Kidney (tissue), 13 donors: ENCODE measurements at regions not wholly inside any gene's neighbourhood (a gene's known extent, or its start where the extent isn't known, plus 50 kb on each side); places are given as distances from the start of the nearest gene placed in this dataset.
"Not testable (repeated sequence)": the region's sequence is repeated elsewhere in the genome, so short reads cannot be mapped to it uniquely, and the experiment has no call there.

Experiments used
- DNase-seq, 5 donors: peaks; one replicate each; pipeline ENCODE4 v3.0.0-alpha.2; 2013 to 2020
- FAIRE-seq: peaks from 2 replicates; lab custom pipeline; 2012; peaks lifted over from hg19 to GRCh38; lab: Jason Lieb, UNC
- H3K27ac ChIP-seq, 2 donors: one replicate each; pipeline ENCODE4 v1.7.0; 2013; ENCODE audit warnings: low read depth in 2 of 2, low read length in 2 of 2, inconsistent platforms in 1 of 2
- H3K27me3 ChIP-seq: one replicate; pipeline ENCODE4 v1.7.1; 2013; ENCODE audit warnings: low read length, inconsistent platforms; ENCODE audit not compliant: control insufficient read depth, insufficient read depth
- H3K36me3 ChIP-seq, 3 donors: one replicate each; pipeline versions ENCODE4 v1.7.0 to v1.7.1; 2013; ENCODE audit warnings: low read length in 3 of 3, control low read depth in 1 of 3, inconsistent platforms in 1 of 3; ENCODE audit not compliant: insufficient read depth in 3 of 3, control insufficient read depth in 2 of 3
- H3K4me1 ChIP-seq, 3 donors: one replicate each; pipeline versions ENCODE4 v1.7.0 to v1.7.1; 2013; ENCODE audit warnings: low read length in 3 of 3, inconsistent platforms in 1 of 3, low read depth in 1 of 3; ENCODE audit not compliant: control insufficient read depth in 2 of 3, insufficient read depth in 2 of 3
- H3K4me3 ChIP-seq, 3 donors: one replicate each; pipeline versions ENCODE4 v1.7.0 to v1.8.1; 2013; ENCODE audit warnings: low read length in 3 of 3, control low read depth in 1 of 3, inconsistent platforms in 1 of 3
- H3K9ac ChIP-seq, 3 donors: one replicate each; pipeline versions ENCODE4 v1.7.0 to v1.7.1; 2013; ENCODE audit warnings: low read length in 3 of 3, control low read depth in 1 of 3, inconsistent platforms in 1 of 3
- H3K9me3 ChIP-seq, 3 donors: one replicate each; pipeline versions ENCODE4 v1.7.0 to v1.7.1; 2013; ENCODE audit warnings: low read length in 3 of 3, control low read depth in 1 of 3, inconsistent platforms in 1 of 3; ENCODE audit not compliant: control insufficient read depth in 2 of 3, insufficient read depth in 1 of 3
- intact Hi-C: fragments of 100-400 bp; cut with DNase I; formaldehyde crosslinking; loops from one replicate; pipeline ENCODE4 v1.11.1; 2022
- TF ChIP-seq, protein P1 (sequence below): IDR thresholded peaks from 3 replicates; pipeline ENCODE4 v1.5.1; 2012; ENCODE audit warnings: mild to moderate bottlenecking, moderate library complexity, borderline replicate concordance; ENCODE audit not compliant: insufficient read depth; ENCODE audit errors: extremely low read depth
- donor health status: control.
- donor health status: control.
- donor health status: control.
- donor health status: control.
- donor health status: control.
- donor health status: DM: yes; HTN: yes; CAD: no.
- donor health status: Normal renal cell carcinoma (clear cell type).

DNA sequence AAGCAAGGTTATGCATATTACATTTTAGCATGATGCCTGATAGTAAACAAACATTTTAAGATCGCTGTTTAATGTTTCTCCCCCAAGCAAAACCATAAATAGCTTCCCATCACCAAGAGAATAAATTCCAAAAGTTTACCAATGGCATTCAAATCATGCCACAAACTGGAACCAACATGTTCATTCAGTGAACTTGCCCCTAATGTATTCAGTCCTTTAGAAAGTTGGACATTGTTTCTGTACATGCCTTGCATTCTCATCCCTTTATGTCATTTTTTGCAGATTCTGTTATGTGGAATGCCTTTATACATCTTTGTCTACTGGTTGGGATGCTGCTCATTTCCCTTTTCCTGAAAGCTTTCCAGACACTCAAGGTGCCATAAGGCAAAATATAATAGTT lies 105.5 kb downstream of the PYDC2 start:
- Histone ChIP-seq H3K36me3 (no peaks in the 10 kb centered on the region), H3K4me1 (no peaks in the 10 kb centered on the region), H3K9ac (no peak overlapping the region), H3K4me3 (no peak overlapping the region), H3K9me3 (no peaks in the 10 kb centered on the region), H3K27me3 (no peaks in the 10 kb centered on the region), H3K27ac (no peak overlapping the region)
- DNase-seq: no peak
- intact Hi-C loops: no loop called here
- TF ChIP-seq, protein P1, sequence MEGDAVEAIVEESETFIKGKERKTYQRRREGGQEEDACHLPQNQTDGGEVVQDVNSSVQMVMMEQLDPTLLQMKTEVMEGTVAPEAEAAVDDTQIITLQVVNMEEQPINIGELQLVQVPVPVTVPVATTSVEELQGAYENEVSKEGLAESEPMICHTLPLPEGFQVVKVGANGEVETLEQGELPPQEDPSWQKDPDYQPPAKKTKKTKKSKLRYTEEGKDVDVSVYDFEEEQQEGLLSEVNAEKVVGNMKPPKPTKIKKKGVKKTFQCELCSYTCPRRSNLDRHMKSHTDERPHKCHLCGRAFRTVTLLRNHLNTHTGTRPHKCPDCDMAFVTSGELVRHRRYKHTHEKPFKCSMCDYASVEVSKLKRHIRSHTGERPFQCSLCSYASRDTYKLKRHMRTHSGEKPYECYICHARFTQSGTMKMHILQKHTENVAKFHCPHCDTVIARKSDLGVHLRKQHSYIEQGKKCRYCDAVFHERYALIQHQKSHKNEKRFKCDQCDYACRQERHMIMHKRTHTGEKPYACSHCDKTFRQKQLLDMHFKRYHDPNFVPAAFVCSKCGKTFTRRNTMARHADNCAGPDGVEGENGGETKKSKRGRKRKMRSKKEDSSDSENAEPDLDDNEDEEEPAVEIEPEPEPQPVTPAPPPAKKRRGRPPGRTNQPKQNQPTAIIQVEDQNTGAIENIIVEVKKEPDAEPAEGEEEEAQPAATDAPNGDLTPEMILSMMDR: no peak
- no peak for FAIRE-seq

DNA sequence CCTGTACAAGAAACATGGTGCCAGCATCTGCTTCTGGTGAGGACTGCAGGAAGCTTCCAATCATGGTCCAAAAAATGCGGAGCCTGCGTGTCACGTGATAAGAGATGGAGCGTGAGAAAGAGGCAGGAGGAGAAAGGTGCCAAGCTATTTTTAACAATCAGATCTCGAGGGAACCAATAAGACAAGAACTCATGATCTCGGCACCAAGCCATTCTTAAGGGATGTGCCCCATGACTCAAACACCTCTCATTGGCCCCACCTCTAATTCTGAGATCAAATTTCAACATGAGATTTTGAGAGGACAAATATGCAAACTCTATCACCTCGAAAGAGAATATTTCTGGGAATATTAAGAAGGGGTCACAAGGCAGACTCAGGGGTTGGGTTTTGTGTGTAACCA lies 107.2 kb downstream of the PYDC2 start:
- DNase-seq (no peak), FAIRE-seq (no peak)
- H3K27me3 ChIP-seq: no peaks in the 10 kb centered on the region
- intact Hi-C loops: no loop called here
- TF ChIP-seq, protein P1: no peak
- H3K36me3 ChIP-seq: no peaks in the 10 kb centered on the region
- H3K4me3 ChIP-seq: no peak overlapping the region
- no peak overlapping the region for H3K27ac ChIP-seq
- H3K4me1 ChIP-seq: no peaks in the 10 kb centered on the region
- H3K9ac ChIP-seq: no peak overlapping the region
- no peaks in the 10 kb centered on the region for H3K9me3 ChIP-seq

DNA sequence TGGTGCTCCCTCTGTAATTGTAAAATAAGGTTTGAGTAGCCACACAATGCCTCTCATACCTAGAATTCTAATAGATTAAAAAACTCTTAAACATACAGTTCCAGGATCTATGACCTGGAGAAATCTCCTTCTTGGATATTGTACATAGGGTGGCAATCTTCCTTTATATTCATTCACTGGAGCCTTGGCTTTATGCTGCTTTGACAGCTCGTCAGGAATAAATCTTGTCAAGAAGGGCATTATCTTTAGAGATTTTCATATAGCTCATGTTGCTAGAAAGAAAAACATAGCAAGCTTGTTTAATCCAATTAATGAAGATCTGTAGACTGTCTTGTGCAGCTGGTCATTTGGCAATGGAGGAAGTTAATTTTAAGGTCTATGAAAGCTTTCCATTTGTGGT lies 131.1 kb downstream of the PYDC2 start:
- H3K4me1 ChIP-seq: no peaks in the 10 kb centered on the region
- no peaks in the 10 kb centered on the region for H3K36me3 ChIP-seq
- H3K27me3 ChIP-seq: no peaks in the 10 kb centered on the region
- H3K9ac ChIP-seq: no peak overlapping the region
- H3K4me3 ChIP-seq: no peak overlapping the region
- DNase-seq (peak in 1 of 5 donors; percentile 7), FAIRE-seq (no peak)
- no peak overlapping the region for H3K27ac ChIP-seq
- TF ChIP-seq, protein P1: no peak
- H3K9me3 ChIP-seq: no peaks in the 10 kb centered on the region
- intact Hi-C loops: no loop called here

DNA sequence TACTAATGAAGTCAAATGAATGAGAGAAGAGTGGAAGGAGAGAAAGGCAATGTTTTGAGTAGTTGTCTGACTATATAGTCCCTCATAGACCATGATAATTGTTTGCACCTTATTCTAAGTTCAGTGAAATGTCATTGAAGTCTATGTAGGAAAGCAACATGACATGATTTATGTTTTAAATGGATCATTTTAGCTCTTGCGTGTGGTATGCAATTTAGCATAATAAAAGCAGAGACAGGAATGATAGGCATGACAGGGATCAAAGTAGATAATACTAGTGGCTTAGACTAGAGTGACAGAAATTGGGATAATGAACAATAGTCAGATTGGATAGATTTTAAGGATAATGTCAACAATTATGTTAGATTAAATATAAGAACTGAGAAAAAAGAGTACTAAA lies 132.5 kb downstream of the PYDC2 start:
- Histone ChIP-seq H3K27me3 (no peaks in the 10 kb centered on the region), H3K9me3 (no peaks in the 10 kb centered on the region), H3K27ac (no peak overlapping the region), H3K36me3 (no peaks in the 10 kb centered on the region), H3K4me3 (no peak overlapping the region), H3K9ac (no peak overlapping the region), H3K4me1 (no peaks in the 10 kb centered on the region)
- intact Hi-C loops: no loop called here
- DNase-seq (no peak), FAIRE-seq (no peak)
- TF ChIP-seq, protein P1: no peak

DNA sequence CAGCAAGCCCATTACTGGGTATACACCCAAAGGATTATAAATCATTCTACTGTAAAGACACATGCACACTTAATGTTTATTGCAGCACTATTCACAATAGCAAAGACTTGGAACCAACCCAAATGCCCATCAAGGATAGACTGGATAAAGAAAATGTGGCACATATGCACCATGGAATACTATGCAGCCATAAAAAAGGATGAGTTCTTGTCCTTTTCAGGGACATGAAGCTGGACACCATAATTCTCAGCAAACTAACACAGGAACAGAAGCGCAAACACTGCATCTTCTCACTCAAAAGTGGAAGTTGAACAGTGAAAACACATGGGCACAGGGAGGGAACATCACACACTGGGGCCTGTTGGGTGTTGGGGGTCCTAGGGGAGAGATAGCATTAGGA lies 154.5 kb downstream of the PYDC2 start:
- H3K9ac ChIP-seq, H3K27me3 ChIP-seq, H3K4me3 ChIP-seq, FAIRE-seq, H3K4me1 ChIP-seq, intact Hi-C loops, H3K27ac ChIP-seq, H3K36me3 ChIP-seq, DNase-seq, H3K9me3 ChIP-seq: not testable (repeated sequence)
